IPS-20b (cell line): ENCODE measurements at regions not wholly inside any gene's neighbourhood (a gene's known extent, or its start where the extent isn't known, plus 50 kb on each side); places are given as distances from the start of the nearest gene placed in this dataset.

Source experiments
- H3K27ac ChIP-seq: one replicate; pipeline ENCODE4 v1.5.1; 2013; ENCODE audit warnings: low read length
- H3K27me3 ChIP-seq: 2 replicates; pipeline ENCODE4 v1.6.1; 2013; ENCODE audit warnings: mild to moderate bottlenecking, low read length, inconsistent platforms; ENCODE audit not compliant: insufficient read depth
- H3K36me3 ChIP-seq: 2 replicates; pipeline ENCODE4 v1.6.1; 2013; ENCODE audit warnings: low read depth, mild to moderate bottlenecking, inconsistent platforms, low read length, moderate library complexity; ENCODE audit not compliant: insufficient read depth
- H3K4me1 ChIP-seq: 2 replicates; pipeline ENCODE4 v1.6.1; 2013; ENCODE audit warnings: mild to moderate bottlenecking, control low read depth, inconsistent platforms, low read length, moderate library complexity; ENCODE audit not compliant: insufficient read depth
- H3K4me3 ChIP-seq: 2 replicates; pipeline ENCODE4 v1.5.1; 2013; ENCODE audit warnings: mild to moderate bottlenecking, low read length, inconsistent platforms
- H3K9ac ChIP-seq: 2 replicates; pipeline ENCODE4 v1.6.1; 2013; ENCODE audit warnings: low read depth, mild to moderate bottlenecking, inconsistent platforms, low read length, moderate library complexity
- H3K9me3 ChIP-seq: 2 replicates; pipeline ENCODE4 v1.6.1; 2013; ENCODE audit warnings: mild to moderate bottlenecking, low read depth, low read length, inconsistent platforms; ENCODE audit not compliant: insufficient read depth

- no peaks in the 10 kb centered on the region for H3K9me3 ChIP-seq
- no peak overlapping the region for H3K27ac ChIP-seq
- H3K9ac ChIP-seq, result no peak overlapping the region
- H3K4me3 ChIP-seq, result no peak overlapping the region
- H3K27me3 ChIP-seq, result no peaks in the 10 kb centered on the region
- peaks cover 27% of the 10 kb centered on the region; the same call in 1 of the 2 replicates for H3K4me1 ChIP-seq
- H3K36me3 ChIP-seq, result no peaks in the 10 kb centered on the region
These were observed 316.9 kb downstream of the SEC14L1 start for GRCh38 chr17:77457572-77458201.

- H3K9me3 ChIP-seq, result no peaks in the 10 kb centered on the region
- H3K27me3 ChIP-seq, result no peaks in the 10 kb centered on the region
- no peak overlapping the region for H3K9ac ChIP-seq
- no peak overlapping the region for H3K4me3 ChIP-seq
- H3K36me3 ChIP-seq, result no peaks in the 10 kb centered on the region
- no peak overlapping the region for H3K27ac ChIP-seq
- H3K4me1 ChIP-seq, result peaks cover 24% of the 10 kb centered on the region; the same call in 1 of the 2 replicates
These were observed 317.6 kb downstream of the SEC14L1 start for GRCh38 chr17:77458202-77459017.

GRCh38 chr17:77459018-77459755, 318.4 kb downstream of the SEC14L1 start:
- no peaks in the 10 kb centered on the region for H3K36me3 ChIP-seq
- no peak overlapping the region for H3K9ac ChIP-seq
- H3K9me3 ChIP-seq, result no peaks in the 10 kb centered on the region
- H3K4me3 ChIP-seq, result no peak overlapping the region
- no peaks in the 10 kb centered on the region for H3K27me3 ChIP-seq
- H3K4me1 ChIP-seq, result peaks cover 18% of the 10 kb centered on the region; the same call in 1 of the 2 replicates
- H3K27ac ChIP-seq, result no peak overlapping the region

GRCh38 chr17:77460514-77461046, 319.8 kb downstream of the SEC14L1 start:
- H3K9ac ChIP-seq, result no peak overlapping the region; the same call in 1 of the 2 replicates
- H3K36me3 ChIP-seq, result no peaks in the 10 kb centered on the region
- no peaks in the 10 kb centered on the region for H3K27me3 ChIP-seq
- H3K27ac ChIP-seq, result no peak overlapping the region
- no peaks in the 10 kb centered on the region for H3K9me3 ChIP-seq
- peaks cover 17% of the 10 kb centered on the region; the same call in 1 of the 2 replicates for H3K4me1 ChIP-seq
- no peak overlapping the region for H3K4me3 ChIP-seq

GRCh38 chr17:77461277-77462057, 320.7 kb downstream of the SEC14L1 start:
- Histone ChIP-seq H3K4me3 (no peak overlapping the region), H3K9me3 (no peaks in the 10 kb centered on the region), H3K36me3 (no peaks in the 10 kb centered on the region), H3K27ac (no peak overlapping the region), H3K27me3 (no peaks in the 10 kb centered on the region), H3K9ac (no peak overlapping the region), H3K4me1 (peaks cover 22% of the 10 kb centered on the region; the same call in 1 of the 2 replicates)

- Histone ChIP-seq H3K4me1 (peaks cover 28% of the 10 kb centered on the region; the same call in 1 of the 2 replicates), H3K4me3 (no peak overlapping the region), H3K27me3 (no peaks in the 10 kb centered on the region), H3K27ac (no peak overlapping the region), H3K9me3 (no peaks in the 10 kb centered on the region), H3K9ac (no peak overlapping the region), H3K36me3 (no peaks in the 10 kb centered on the region)
These were observed 321.3 kb downstream of the SEC14L1 start for GRCh38 chr17:77462090-77462489.

GRCh38 chr17:77462553-77463497, 322.1 kb downstream of the SEC14L1 start:
- Histone ChIP-seq H3K9me3 (no peaks in the 10 kb centered on the region), H3K4me3 (no peak overlapping the region), H3K27me3 (no peaks in the 10 kb centered on the region), H3K27ac (no peak overlapping the region), H3K4me1 (peaks cover 29% of the 10 kb centered on the region; the same call in 1 of the 2 replicates), H3K36me3 (no peaks in the 10 kb centered on the region), H3K9ac (no peak overlapping the region)

GRCh38 chr17:77464988-77465357, 324.2 kb downstream of the SEC14L1 start:
- Histone ChIP-seq H3K4me3 (no peak overlapping the region), H3K27me3 (no peaks in the 10 kb centered on the region), H3K9ac (no peak overlapping the region; the same call in 1 of the 2 replicates), H3K36me3 (peaks cover 7% of the 10 kb centered on the region; the same call in 1 of the 2 replicates), H3K27ac (no peak overlapping the region), H3K9me3 (no peaks in the 10 kb centered on the region), H3K4me1 (peaks cover 30% of the 10 kb centered on the region)

- peak overlapping the region; percentile 86 for H3K27ac ChIP-seq
- H3K36me3 ChIP-seq, result peaks cover 11% of the 10 kb centered on the region; the same call in 1 of the 2 replicates
- peak overlapping the region; percentile 59; the same call in 1 of the 2 replicates for H3K9ac ChIP-seq
- H3K27me3 ChIP-seq, result no peaks in the 10 kb centered on the region
- peak overlapping the region; percentile 62; the same call in 1 of the 2 replicates for H3K4me3 ChIP-seq
- H3K4me1 ChIP-seq, result peaks cover 30% of the 10 kb centered on the region
- no peaks in the 10 kb centered on the region for H3K9me3 ChIP-seq
These were observed 324.7 kb downstream of the SEC14L1 start for GRCh38 chr17:77465358-77466041.

GRCh38 chr17:77466140-77466539, 325.4 kb downstream of the SEC14L1 start:
- Histone ChIP-seq H3K27me3 (no peaks in the 10 kb centered on the region), H3K9ac (peak overlapping the region; percentile 80), H3K4me3 (peak overlapping the region; percentile 62), H3K36me3 (peaks cover 11% of the 10 kb centered on the region; the same call in 1 of the 2 replicates), H3K4me1 (peaks cover 35% of the 10 kb centered on the region), H3K27ac (peak overlapping the region; percentile 86), H3K9me3 (no peaks in the 10 kb centered on the region)
